Testis (tissue), 2 donors: ENCODE measurements at regions not wholly inside any gene's neighbourhood (a gene's known extent, or its start where the extent isn't known, plus 50 kb on each side); places are given as distances from the start of the nearest gene placed in this dataset.

Experiments
- POLR2A ChIP-seq: fragments of 450-650 bp; IDR thresholded peaks from one replicate; pipeline ENCODE4 v1.6.1; 2017; ENCODE audit warnings: antibody characterized with exemption, mild to moderate bottlenecking, moderate library complexity
- TF ChIP-seq, protein P1 (sequence below), 3 experiments: fragments of 450-650 bp in 2 of 3; fragments of 200-600 bp in 1 of 3; sonication (generic) in 1 of 3; IDR thresholded peaks; one replicate each; pipeline ENCODE4 v1.5.1; 2016 to 2019; ENCODE audit warnings: antibody characterized with exemption in 3 of 3, mild to moderate bottlenecking in 2 of 3, moderate library complexity in 1 of 3

- no peak for TF ChIP-seq POLR2A
- TF ChIP-seq, protein P1, sequence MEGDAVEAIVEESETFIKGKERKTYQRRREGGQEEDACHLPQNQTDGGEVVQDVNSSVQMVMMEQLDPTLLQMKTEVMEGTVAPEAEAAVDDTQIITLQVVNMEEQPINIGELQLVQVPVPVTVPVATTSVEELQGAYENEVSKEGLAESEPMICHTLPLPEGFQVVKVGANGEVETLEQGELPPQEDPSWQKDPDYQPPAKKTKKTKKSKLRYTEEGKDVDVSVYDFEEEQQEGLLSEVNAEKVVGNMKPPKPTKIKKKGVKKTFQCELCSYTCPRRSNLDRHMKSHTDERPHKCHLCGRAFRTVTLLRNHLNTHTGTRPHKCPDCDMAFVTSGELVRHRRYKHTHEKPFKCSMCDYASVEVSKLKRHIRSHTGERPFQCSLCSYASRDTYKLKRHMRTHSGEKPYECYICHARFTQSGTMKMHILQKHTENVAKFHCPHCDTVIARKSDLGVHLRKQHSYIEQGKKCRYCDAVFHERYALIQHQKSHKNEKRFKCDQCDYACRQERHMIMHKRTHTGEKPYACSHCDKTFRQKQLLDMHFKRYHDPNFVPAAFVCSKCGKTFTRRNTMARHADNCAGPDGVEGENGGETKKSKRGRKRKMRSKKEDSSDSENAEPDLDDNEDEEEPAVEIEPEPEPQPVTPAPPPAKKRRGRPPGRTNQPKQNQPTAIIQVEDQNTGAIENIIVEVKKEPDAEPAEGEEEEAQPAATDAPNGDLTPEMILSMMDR (IDR thresholded peaks at IDR 0.05): no peak
Measured at GRCh38 chr13:26495750-26496149, 61.7 kb upstream of the WASF3 start.
